PC-3 (cell line): ENCODE measurements at regions not wholly inside any gene's neighbourhood (a gene's known extent, or its start where the extent isn't known, plus 50 kb on each side); places are given as distances from the start of the nearest gene placed in this dataset.
A peak's percentile ranks its signal among the peaks of the same experiment; 100 is the strongest.

ENCODE experiments used
- ATAC-seq: fragments of 200-7000 bp; cut with Tn5 transposase; 2 replicates; pipeline ENCODE4 v1.9.1; 2020; ENCODE audit warnings: mild to moderate bottlenecking, moderate library complexity
- BruUV-seq: library from RNA; stranded (reverse); fragments of 400-500 nt; replicated peaks from 2 replicates; lab custom pipeline; 2021; lab: Mats Ljungman, UMichigan
- CTCF ChIA-PET: fragments of 300-600 bp; sonication (Branson Sonifier 250); formaldehyde crosslinking; loops from one replicate; lab custom pipeline; 2022; ENCODE audit warnings: antibody characterized with exemption; lab: Charles Lee
- POLR2A ChIA-PET: fragments of 300-600 bp; sonication (Branson Sonifier 250); formaldehyde crosslinking; loops from one replicate; lab custom pipeline; 2022; ENCODE audit warnings: antibody characterized with exemption; ENCODE audit not compliant: unreplicated experiment; lab: Charles Lee
- DNase-seq: peaks from one replicate; pipeline ENCODE4 v3.0.0-alpha.2; 2015
- H2AFZ ChIP-seq: fragments of 300-600 bp; sonication (generic); 2 replicates; pipeline ENCODE4 v1.6.0; 2016; ENCODE audit warnings: antibody characterized with exemption, low read length
- H3F3A ChIP-seq: fragments of 300-600 bp; sonication (generic); one replicate; pipeline ENCODE4 v1.6.0; 2017; ENCODE audit warnings: antibody characterized with exemption, low read length, control low read depth, mild to moderate bottlenecking; ENCODE audit not compliant: unreplicated experiment
- H3K27ac ChIP-seq: fragments of 300-600 bp; sonication (generic); 2 replicates; pipeline ENCODE4 v1.5.1; 2016; ENCODE audit warnings: mild to moderate bottlenecking, low read length
- H3K27me3 ChIP-seq: fragments of 300-600 bp; sonication (generic); 2 replicates; pipeline ENCODE4 v1.6.1; 2016; ENCODE audit warnings: low read length, mixed read lengths
- H3K36me3 ChIP-seq: fragments of 300-600 bp; sonication (generic); 2 replicates; pipeline ENCODE4 v1.6.1; 2016; ENCODE audit warnings: low read depth, mixed run types, low read length, mixed read lengths
- H3K4me1 ChIP-seq: fragments of 300-600 bp; sonication (generic); 2 replicates; pipeline ENCODE4 v1.5.1; 2016; ENCODE audit warnings: low read length; ENCODE audit not compliant: insufficient read depth
- H3K4me2 ChIP-seq: fragments of 300-600 bp; sonication (generic); 2 replicates; pipeline ENCODE4 v1.6.0; 2016; ENCODE audit warnings: low read length
- H3K4me3 ChIP-seq: fragments of 300-600 bp; sonication (generic); 2 replicates; pipeline ENCODE4 v1.5.1; 2016; ENCODE audit warnings: mild to moderate bottlenecking, low read length, mixed read lengths
- H3K79me2 ChIP-seq: fragments of 300-600 bp; sonication (generic); 2 replicates; pipeline ENCODE4 v1.6.1; 2017; ENCODE audit warnings: low read length, mixed read lengths
- H3K9ac ChIP-seq: fragments of 300-600 bp; sonication (generic); 2 replicates; pipeline ENCODE4 v1.6.0; 2016; ENCODE audit warnings: mild to moderate bottlenecking, low read length
- H3K9me2 ChIP-seq: fragments of 300-600 bp; sonication (generic); replicated peaks from 2 replicates; pipeline ENCODE4 v1.6.1; 2016; ENCODE audit warnings: mixed run types, low read length, mixed read lengths
- H3K9me3 ChIP-seq: fragments of 300-600 bp; sonication (generic); 2 replicates; pipeline ENCODE4 v1.6.1; 2016; ENCODE audit warnings: low read length, mixed read lengths
- H4K20me1 ChIP-seq: fragments of 300-600 bp; sonication (generic); 2 replicates; pipeline ENCODE4 v1.6.1; 2016; ENCODE audit warnings: low read length, mixed read lengths
- CTCF ChIP-seq: fragments of 300-600 bp; sonication (generic); conservative IDR thresholded peaks from 2 replicates; pipeline ENCODE4 v1.5.1; 2017; ENCODE audit warnings: antibody characterized with exemption, low read depth, mild to moderate bottlenecking, low read length
- EZH2 ChIP-seq: fragments of 300-600 bp; sonication (generic); IDR thresholded peaks from one replicate; pipeline ENCODE4 v1.6.1; 2017; ENCODE audit warnings: antibody characterized with exemption, mild to moderate bottlenecking, low read length; ENCODE audit not compliant: unreplicated experiment
- EZH2phosphoT487 ChIP-seq: fragments of 300-600 bp; sonication (generic); IDR thresholded peaks from 2 replicates; pipeline ENCODE4 v1.6.1; 2018; ENCODE audit warnings: mild to moderate bottlenecking, antibody characterized with exemption, low read length, borderline replicate concordance
- intact Hi-C: fragments of 100-400 bp; cut with micrococcal nuclease; formaldehyde crosslinking; loops from 2 replicates; pipeline ENCODE4 v1.9.0; 2023

- H3K36me3 ChIP-seq, result no peaks in the 10 kb centered on the region
- no peaks in the 10 kb centered on the region for H3K9me3 ChIP-seq
- intact Hi-C loops, result loop anchor here (1.0 to 5.0 kb wide), 4 partner anchors 232 to 526 kb away; no protein-coding TSS in a partner anchor
- no peaks in the 10 kb centered on the region for H3K27me3 ChIP-seq
- H4K20me1 ChIP-seq, result no peaks in the 10 kb centered on the region
- TF ChIP-seq EZH2 (no peak), CTCF (no peak), EZH2phosphoT487 (no peak)
- peak overlapping the region; percentile 46; the same call in 1 of the 2 replicates for H3K4me3 ChIP-seq
- H3K4me2 ChIP-seq, result peak overlapping the region; percentile 78
- BruUV-seq, result no TSS peak
- POLR2A ChIA-PET, result no interaction called here
- H3F3A ChIP-seq, result no peaks in the 10 kb centered on the region
- ATAC-seq (peak; percentile 90), DNase-seq (peak; percentile 77)
- peak overlapping the region; percentile 78 for H2AFZ ChIP-seq
- CTCF ChIA-PET, result interaction anchor here (0.6 to 1.7 kb wide), 4 partner anchors 234 to 1859 kb away, joined by 3 to 6 read pairs (median 4); no protein-coding TSS in a partner anchor
- peaks cover 17% of the 10 kb centered on the region for H3K4me1 ChIP-seq
- H3K79me2 ChIP-seq, result no peaks in the 10 kb centered on the region
- no peaks in the 10 kb centered on the region for H3K9me2 ChIP-seq
- H3K9ac ChIP-seq, result no peak overlapping the region
- H3K27ac ChIP-seq, result no peak overlapping the region
These were observed 317.6 kb upstream of the NCKAP5 start for GRCh38 chr2:133885847-133886246.

GRCh38 chr2:133886735-133887675 is 318.7 kb upstream of the NCKAP5 start:
- H3K36me3 ChIP-seq, result no peaks in the 10 kb centered on the region
- no peaks in the 10 kb centered on the region for H3K79me2 ChIP-seq
- peaks cover 17% of the 10 kb centered on the region for H3K4me1 ChIP-seq
- H3K4me3 ChIP-seq, result peak overlapping the region; percentile 46; the same call in 1 of the 2 replicates
- intact Hi-C loops, result loop anchor here (1.0 to 5.0 kb wide), 4 partner anchors 231 to 525 kb away; no protein-coding TSS in a partner anchor
- TF ChIP-seq EZH2phosphoT487, result no peak
- peak; percentile 85 for TF ChIP-seq CTCF
- H3K27ac ChIP-seq, result no peak overlapping the region
- no peaks in the 10 kb centered on the region for H3K9me3 ChIP-seq
- H3K9me2 ChIP-seq, result no peaks in the 10 kb centered on the region
- peak overlapping the region; percentile 78 for H3K4me2 ChIP-seq
- ATAC-seq (peak; percentile 83), DNase-seq (peak; percentile 91)
- H3K27me3 ChIP-seq, result no peaks in the 10 kb centered on the region
- no peaks in the 10 kb centered on the region for H3F3A ChIP-seq
- H2AFZ ChIP-seq, result peak overlapping the region; percentile 78
- ChIA-PET POLR2A (interaction anchor here (0.7 kb wide), 1 partner anchor 346 kb away, joined by 4 read pairs; no protein-coding TSS in a partner anchor), CTCF (interaction anchor here (0.6 to 1.7 kb wide), 6 partner anchors 233 to 573 kb away, joined by 3 to 9 read pairs (median 5); no protein-coding TSS in a partner anchor)
- H3K9ac ChIP-seq, result no peak overlapping the region
- BruUV-seq, result no TSS peak
- no peaks in the 10 kb centered on the region for H4K20me1 ChIP-seq

GRCh38 chr2:133887676-133888040 is 319.4 kb upstream of the NCKAP5 start:
- H4K20me1 ChIP-seq, result no peaks in the 10 kb centered on the region
- ChIA-PET CTCF (no interaction called here), POLR2A (no interaction called here)
- no peak for ATAC-seq
- H3K27ac ChIP-seq, result no peak overlapping the region
- H3K4me3 ChIP-seq, result no peak overlapping the region
- no peak overlapping the region for H2AFZ ChIP-seq
- no peaks in the 10 kb centered on the region for H3K9me3 ChIP-seq
- peaks cover 17% of the 10 kb centered on the region for H3K4me1 ChIP-seq
- H3K36me3 ChIP-seq, result no peaks in the 10 kb centered on the region
- no peaks in the 10 kb centered on the region for H3K27me3 ChIP-seq
- intact Hi-C loops, result loop anchor here (5.0 kb wide), 2 partner anchors 320 to 525 kb away; no protein-coding TSS in a partner anchor
- no peak for TF ChIP-seq CTCF
- no peak for TF ChIP-seq EZH2phosphoT487
- DNase-seq, result peak; percentile 35
- H3F3A ChIP-seq, result no peaks in the 10 kb centered on the region
- H3K4me2 ChIP-seq, result no peak overlapping the region
- no peaks in the 10 kb centered on the region for H3K9me2 ChIP-seq
- H3K9ac ChIP-seq, result no peak overlapping the region
- BruUV-seq, result no TSS peak
- no peaks in the 10 kb centered on the region for H3K79me2 ChIP-seq
